ENCODE measurements at regions not wholly inside any gene's neighbourhood (a gene's known extent, or its start where the extent isn't known, plus 50 kb on each side); places are given as distances from the start of the nearest gene placed in this dataset.

- TF ChIP-seq CTCF (IDR thresholded peaks at IDR 0.05) = no peak
- no peak for DNase-seq (ENCODE audit: low spot score)
- Histone ChIP-seq H3K27ac (peak overlapping the region; percentile 62 to 89), H3K4me3 (peak overlapping the region; percentile 79)
Measured at GRCh38 chrX:46447384-46447783, 97.8 kb downstream of the ZNF674 start.

- H3K4me3 ChIP-seq = peak overlapping the region; percentile 79
- peak; percentile 84 for DNase-seq (ENCODE audit: low spot score)
- no peak for TF ChIP-seq CTCF (IDR thresholded peaks at IDR 0.05)
- H3K27ac ChIP-seq = peak overlapping the region; percentile 62 to 89
Measured at GRCh38 chrX:46446727-46447378, 98.4 kb downstream of the ZNF674 start.

DNA sequence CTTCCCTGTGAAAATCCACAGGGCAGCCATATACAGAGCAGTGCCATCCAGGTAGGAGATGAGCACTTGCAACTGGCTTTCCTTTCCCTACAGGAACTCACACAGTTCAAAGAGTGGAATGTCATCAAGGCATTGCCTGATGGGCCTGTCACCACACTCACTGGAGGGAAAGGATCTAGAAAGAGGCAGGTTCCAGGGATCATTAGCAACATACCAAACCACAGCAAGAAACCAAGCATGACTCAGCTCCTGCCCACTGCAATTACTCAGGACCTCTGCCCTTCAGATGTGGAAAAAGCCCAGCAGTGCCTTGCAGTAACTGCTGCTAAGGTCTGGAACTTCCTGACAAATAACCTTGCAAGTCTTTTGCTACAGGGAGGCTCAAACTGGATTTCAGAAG is 101.2 kb downstream of the ZNF674 start:
- DNase-seq (ENCODE audit: low spot score) = no peak
- H3K27ac ChIP-seq = no peak overlapping the region
- H3K4me3 ChIP-seq = no peak overlapping the region
- TF ChIP-seq CTCF (IDR thresholded peaks at IDR 0.05) = no peak

GRCh38 chrX:46436744-46437143 is 108.5 kb downstream of the ZNF674 start:
- Histone ChIP-seq H3K27ac (no peak overlapping the region), H3K4me3 (no peak overlapping the region)
- no peak for DNase-seq (ENCODE audit: low spot score)
- TF ChIP-seq CTCF (IDR thresholded peaks at IDR 0.05) = no peak

DNA sequence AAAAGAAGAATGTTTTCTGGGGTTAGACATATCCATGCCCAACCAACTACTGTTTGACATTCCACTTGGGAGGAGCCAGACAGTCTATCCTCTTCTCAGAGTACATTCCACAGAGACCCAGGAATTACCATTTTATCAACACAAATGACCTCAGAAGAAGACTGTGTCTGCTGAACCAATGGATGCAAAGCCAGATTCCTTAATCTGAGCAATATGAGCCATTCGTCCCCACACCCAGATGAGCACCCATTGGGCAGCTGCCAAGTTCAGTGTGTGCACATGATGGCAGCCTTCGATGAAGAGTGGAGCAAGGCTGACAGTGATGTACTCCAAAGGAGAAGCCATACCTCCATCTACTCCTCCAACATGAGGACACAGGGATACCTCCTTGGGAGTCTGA is 111.3 kb downstream of the ZNF674 start:
- DNase-seq (ENCODE audit: low spot score) = no peak
- H3K27ac ChIP-seq = no peak overlapping the region
- H3K4me3 ChIP-seq = no peak overlapping the region
- TF ChIP-seq CTCF (IDR thresholded peaks at IDR 0.05) = no peak

DNA sequence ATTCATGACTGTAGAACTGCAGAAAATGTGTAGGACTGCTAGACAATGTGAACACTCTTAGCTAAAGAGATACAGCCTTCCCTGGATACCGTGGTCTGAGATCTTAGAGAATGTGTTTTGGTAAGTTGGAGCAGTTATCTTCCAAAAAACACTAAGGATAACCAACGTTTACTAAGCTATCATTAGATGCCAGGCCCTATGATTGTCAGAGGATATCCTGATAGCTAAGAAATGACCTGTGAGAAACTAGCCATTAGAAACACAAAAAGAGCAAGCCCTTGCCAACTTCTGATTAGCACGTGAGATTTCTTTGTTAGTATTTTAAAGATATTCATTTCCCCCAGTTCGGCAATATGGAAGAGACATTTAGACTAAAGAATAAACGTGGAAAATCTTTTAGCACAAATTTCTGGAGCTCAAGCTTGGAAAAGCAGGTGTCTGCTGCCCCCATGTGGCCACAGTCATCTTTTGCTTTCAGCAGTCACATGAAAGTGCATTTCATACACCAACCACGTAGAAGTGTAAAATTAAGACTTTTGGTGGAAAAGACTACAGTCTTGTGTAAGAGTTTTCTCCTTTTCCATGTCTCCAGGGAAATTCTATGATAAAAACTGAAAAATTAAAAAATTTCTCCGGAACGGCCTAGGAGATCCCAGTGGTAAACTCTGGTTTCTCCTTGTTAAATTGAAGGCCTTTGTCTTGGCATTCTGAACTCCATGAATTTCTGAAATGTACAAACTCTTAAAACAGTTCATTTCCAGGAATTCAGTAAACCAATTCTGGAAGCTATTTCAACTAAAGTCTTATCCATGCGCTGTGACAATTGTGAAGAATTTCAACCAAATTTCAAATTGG is 136.4 kb downstream of the ZNF674 start:
- DNase-seq (ENCODE audit: low spot score) = no peak
- no peak overlapping the region for H3K27ac ChIP-seq
- H3K4me3 ChIP-seq = no peak overlapping the region
- TF ChIP-seq CTCF (IDR thresholded peaks at IDR 0.05) = peak; percentile 62

DNA sequence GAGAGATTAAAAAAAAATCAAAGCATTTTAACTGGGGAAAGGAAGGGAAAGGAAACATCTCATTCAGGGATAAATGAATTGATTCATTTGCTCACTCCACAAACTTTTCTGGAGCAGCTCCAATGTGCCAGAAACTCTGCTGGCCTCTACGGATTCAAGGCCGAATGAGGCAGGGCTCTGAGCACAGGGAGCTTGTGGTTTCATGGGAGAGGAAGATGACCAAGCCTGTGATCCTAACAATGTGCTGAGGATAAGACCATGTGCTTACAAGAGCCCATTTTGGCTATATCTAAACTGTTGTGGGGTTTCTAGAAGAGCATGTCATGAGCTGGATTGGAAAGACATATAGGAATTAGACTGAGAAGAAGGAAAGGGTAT is 137.5 kb downstream of the ZNF674 start:
- Histone ChIP-seq H3K4me3 (no peak overlapping the region), H3K27ac (no peak overlapping the region)
- TF ChIP-seq CTCF (IDR thresholded peaks at IDR 0.05) = no peak
- no peak for DNase-seq (ENCODE audit: low spot score)

All from coronary artery (tissue), 2 donors.